ENCODE measurements at regions not wholly inside any gene's neighbourhood (a gene's known extent, or its start where the extent isn't known, plus 50 kb on each side); places are given as distances from the start of the nearest gene placed in this dataset.
"Not testable (repeated sequence)": the region's sequence is repeated elsewhere in the genome, so short reads cannot be mapped to it uniquely, and the experiment has no call there.

DNA sequence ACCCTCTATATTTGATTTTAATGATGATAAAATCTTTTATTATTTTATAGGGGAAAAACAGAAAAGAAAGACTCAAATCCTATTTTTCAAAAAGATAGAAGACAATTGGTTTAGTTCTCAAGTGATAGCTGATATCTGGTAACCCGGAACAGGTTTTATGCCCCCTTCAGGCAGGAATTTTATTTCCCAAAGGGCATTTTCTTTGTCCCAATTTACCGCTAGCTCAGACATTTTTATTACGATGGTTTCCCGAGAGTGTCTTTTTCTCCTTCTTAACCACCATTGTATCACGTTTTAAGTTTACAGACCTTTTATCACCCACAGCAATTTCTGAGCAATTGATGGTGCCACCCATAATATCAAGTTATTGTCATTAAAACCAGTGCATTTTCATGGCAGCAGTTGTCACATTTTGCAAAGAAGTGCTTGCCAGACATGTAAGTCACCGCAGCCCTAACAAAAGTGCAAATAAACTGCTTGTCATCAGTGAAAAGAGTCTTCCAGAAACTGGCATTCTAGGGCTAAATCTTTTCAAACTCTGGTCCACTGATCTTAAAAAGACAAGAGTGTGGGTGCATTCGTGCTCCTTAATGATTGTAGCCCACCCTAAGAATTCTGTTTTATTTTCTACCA is 204.8 kb upstream of the VCX start:
- no peak for DNase-seq (ENCODE audit: low read depth in 2 of 2)

DNA sequence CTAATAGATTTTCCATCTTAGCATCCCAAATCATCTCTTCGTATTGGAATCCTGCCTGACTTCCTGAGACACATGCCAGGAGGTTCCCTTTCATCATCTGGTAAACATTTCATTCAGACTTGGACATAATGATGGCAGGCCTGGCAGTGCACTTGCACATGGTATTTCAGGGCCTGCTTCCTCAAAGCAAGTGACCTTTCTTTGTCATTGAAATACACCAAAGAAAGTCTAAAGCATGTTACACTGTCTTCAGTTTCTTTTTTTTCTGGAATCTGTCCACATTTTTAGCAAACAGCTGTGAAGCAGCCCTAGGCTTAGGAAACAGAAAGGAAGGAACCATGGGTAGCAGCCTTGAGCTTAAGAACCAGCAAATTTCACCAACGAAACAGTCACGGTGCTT is 205.9 kb upstream of the VCX start:
- DNase-seq (ENCODE audit: low read depth in 2 of 2), result no peak

DNA sequence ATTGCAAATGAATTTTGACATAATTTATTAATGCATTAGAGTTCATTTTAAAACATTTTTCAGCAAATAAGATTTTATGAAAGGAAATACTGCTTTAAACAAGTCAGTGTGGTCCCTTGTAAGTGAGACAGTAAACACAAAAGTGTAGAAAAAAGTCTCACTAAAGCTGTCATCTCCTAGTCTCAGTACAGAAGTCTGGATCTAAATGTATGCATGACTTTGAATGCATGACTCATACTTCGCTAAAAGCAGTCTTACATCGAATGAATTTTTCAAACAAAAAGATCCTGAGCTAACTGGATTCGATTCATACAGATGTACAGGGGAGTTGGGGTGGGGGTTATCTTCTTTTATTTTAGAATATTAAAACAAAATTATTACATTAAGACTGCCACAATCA is 207.4 kb upstream of the VCX start:
- no peak for DNase-seq (ENCODE audit: low read depth in 2 of 2)

DNA sequence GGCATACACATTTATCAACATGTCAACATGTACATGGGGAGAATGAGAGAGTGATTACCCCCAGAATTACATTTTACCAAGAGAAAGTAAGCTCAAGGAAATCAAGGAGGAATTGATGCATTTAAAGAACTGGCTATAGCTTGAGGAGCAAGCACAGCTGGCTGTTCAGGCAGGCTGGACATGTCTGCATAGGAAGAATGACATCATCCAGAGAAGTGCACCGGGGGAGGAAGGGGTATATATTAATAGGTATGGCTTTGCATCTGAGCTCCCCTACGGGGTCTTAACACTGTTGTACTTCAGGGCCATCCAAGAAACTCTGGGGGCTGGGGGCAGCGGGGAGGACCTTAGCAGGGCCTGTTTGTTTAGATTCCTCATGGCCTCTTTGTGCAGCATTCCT is 222.4 kb upstream of the VCX start:
- DNase-seq (ENCODE audit: low read depth in 2 of 2), result no peak

DNA sequence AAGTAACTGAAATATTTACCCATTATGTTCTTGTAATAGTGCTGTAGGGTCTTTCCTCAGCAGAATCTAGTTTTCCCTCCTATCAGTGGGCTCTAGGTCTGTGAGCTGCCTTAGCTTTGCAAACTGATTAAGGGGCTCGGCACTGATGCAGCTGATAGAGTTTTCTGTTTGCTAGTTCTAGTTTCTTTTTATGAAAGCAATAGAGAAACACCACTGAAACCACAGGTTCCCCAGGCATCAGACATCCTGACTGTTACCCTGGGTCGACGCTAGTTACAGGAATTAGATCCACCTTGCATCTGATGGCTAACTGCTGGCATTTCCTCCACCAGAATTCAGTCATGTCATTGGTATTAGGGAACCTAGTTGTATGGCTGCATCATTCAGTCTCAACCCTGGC is 225.0 kb upstream of the VCX start:
- no peak for DNase-seq (ENCODE audit: low read depth in 2 of 2)

DNA sequence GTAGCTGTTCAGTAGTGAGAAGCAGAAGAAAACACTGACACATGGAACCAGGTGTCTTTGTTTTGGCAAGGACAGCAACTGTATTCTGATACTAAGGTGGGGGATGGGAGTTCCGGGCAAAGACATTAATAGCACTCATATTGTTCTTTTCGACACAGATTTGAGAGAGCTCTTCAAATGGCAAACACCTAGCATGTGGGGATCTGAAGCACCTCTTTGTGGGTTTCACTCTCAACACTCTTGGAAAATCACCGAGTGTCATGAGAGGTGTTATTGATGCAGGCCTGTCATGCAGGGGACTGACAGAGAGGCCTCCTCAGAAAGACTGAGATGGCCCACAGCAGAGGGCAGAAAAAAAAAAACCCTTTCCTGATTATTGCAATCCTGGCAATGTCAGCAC is 228.4 kb upstream of the VCX start:
- no peak for DNase-seq (ENCODE audit: low read depth in 2 of 2)

DNA sequence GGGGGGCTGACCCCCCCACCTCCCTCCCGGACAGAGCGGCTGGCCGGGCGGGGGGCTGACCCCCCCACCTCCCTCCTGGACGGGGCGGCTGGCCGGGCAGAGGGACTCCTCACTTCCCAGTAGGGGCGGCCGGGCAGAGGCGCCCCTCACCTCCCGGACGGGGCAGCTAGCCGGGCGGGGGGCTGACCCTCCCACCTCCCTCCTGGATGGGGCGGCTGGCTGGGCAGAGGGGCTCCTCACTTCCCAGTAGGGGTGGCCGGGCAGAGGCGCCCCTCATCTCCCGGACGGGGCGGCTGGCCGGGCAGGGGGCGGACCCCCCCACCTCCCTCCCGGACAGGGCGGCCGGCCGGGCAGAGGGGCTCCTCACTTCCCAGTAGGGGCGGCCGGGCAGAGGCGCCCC is 234.3 kb upstream of the VCX start:
- not testable (repeated sequence) for DNase-seq (ENCODE audit: low read depth in 2 of 2)

DNA sequence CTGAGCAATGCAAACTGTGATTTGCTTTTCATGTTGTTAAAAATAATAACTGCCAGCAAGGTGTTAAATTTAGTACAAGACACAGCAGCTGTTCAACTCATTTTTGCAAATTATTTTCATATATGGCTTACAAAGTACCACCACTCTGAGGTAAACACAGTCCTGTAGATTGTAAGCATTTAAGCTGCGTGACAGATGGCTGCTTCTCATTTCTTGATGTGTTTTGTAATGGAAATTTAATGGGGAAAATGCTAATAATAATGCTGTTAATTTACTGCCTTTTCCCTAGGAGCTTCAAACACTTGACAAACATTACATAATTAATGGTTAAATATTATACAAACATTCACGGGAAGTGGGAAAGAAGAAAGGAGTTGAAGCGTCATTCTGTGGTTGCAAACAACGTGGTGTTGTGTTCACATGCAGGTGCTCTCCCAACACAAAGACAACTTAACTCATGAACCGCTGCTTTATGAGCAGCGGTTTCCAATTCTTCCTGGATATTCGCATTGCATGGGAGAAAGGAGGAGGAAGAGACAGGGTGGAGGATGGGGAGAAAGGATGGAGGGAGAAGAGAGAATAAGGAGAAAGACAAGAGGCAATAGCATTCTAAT is 236.8 kb upstream of the VCX start:
- DNase-seq (ENCODE audit: low read depth in 2 of 2), result no peak

DNA sequence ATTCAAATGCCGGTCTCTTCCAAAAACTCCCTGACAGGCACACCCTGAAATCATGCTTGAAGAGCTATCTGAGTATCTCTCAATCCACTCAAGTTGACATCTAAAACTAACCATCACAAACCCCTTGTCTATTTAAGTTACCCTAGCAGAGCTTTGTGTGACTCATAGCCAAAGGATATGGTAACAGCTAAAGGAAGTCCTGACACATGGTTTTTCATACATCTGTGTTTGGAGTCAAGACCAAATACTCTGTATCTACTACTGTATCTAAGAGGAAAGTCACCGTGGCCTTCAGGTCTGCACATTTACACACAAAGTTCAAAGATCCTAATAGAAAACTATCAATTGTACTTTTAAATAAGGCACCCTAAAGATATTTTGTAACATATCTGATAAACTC is 239.6 kb upstream of the VCX start:
- no peak for DNase-seq (ENCODE audit: low read depth in 2 of 2)

DNA sequence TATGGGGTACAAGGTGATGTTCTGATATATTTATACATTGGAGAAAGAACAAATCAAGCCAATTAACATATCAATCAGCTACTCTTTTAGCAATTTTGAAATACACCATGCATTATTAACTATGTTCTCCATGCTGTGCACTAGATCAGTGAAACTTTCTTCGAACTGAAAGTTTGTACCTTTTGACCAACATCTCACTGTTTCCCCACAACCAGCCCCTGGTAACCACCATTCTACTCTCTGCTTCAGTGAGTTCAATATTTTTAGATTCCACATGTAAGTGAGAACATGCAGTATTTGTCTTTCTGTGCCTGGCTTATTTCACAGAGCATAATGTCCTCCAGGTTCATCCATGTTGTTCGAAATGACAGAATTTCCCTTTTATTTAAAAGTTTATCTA is 246.1 kb upstream of the VCX start:
- DNase-seq (ENCODE audit: low read depth in 2 of 2), result no peak

DNA sequence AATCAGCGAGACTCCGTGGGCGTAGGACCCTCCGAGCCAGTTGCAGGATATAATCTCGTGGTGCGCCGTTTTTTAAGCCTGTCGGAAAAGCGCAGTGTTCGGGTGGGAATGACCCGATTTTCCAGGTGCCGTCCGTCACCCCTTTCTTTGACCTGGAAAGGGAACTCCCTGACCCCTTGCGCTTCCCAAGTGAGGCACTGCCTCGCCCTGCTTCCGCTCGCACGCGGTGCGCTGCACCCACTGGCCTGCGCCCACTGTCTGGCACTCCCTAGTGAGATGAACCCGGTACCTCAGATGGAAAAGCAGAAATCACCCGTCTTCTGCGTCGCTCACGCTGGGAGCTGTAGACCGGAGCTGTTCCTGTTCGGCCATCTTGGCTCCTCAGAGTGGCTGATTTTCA is 249.6 kb upstream of the VCX start:
- not testable (repeated sequence) for DNase-seq (ENCODE audit: low read depth in 2 of 2)

DNA sequence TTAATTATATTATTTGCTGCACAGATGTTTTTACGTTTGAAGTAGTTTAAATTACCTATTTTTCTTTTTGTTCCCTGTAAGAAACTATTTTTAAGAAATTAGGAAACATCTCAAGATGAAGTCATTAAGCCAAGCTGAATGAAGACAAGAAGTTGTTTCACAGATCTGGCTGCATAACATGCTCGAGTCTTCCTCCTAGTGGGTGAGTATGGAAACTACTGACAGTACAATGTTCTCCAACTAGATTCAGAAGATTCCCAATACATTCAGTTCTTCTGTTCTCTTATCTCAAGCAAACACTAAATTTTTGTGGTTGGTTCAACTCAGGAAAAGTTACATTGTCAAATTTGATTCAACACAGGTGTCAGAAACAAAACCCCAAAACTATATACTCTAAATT is 256.8 kb upstream of the VCX start:
- DNase-seq (ENCODE audit: low read depth in 2 of 2), result peak in 1 of 2 experiments; percentile 8

DNA sequence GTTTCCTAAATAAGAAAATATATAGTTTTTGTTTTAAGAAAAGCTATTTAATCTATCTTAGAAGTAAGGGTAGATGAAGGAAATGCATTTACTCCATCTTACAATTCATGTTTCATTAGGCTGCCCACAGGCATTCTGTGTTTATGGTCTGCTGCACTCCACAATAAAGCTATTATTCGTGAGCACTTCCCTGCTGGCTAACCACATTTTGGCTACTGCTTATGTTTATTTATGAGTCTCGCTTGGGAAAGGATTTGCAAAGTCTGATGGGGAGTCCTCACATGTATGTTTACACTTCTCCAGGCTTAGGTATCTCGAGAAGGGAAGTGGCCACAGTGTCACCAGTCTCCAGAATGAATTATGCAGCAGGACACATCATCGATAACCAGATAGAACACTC is 260.8 kb upstream of the VCX start:
- DNase-seq (ENCODE audit: low read depth in 2 of 2), result no peak

DNA sequence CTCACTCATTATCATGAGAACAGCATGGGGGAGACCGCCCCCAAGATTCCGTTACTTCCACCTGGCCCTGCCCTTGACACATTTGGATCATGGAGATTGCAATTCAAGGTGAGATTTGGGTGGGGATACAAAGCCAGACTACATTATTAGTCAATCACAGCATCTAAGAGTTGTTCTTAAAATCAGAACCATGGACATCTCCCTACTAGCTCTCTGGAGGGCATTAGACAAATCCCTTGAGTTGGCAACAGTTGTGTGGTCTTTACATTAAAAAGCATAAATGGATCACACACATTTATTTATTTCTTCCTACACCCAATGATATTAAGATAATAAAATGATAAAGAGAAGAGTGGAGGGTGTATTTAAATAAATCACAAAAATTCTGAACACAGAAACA is 262.8 kb upstream of the VCX start:
- DNase-seq (ENCODE audit: low read depth in 2 of 2), result no peak

DNA sequence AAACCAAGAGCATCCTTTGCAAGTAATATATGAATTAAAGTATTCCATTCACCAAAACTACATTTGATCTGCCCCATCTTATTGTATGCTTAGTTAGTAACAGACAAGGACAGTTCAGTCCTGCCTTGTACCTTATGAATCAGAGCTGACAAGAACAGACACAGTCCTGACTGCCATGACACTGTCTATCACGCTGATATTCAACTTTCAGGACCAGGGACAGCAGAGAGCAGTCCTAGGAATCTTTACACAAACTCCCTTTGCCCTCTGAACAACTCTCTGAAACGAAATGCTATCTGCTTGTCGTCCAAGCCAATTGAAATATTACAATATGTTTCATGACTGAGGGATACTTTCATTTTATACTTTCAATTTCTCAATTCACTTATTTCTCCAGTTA is 268.6 kb upstream of the VCX start:
- no peak for DNase-seq (ENCODE audit: low read depth in 2 of 2)

DNA sequence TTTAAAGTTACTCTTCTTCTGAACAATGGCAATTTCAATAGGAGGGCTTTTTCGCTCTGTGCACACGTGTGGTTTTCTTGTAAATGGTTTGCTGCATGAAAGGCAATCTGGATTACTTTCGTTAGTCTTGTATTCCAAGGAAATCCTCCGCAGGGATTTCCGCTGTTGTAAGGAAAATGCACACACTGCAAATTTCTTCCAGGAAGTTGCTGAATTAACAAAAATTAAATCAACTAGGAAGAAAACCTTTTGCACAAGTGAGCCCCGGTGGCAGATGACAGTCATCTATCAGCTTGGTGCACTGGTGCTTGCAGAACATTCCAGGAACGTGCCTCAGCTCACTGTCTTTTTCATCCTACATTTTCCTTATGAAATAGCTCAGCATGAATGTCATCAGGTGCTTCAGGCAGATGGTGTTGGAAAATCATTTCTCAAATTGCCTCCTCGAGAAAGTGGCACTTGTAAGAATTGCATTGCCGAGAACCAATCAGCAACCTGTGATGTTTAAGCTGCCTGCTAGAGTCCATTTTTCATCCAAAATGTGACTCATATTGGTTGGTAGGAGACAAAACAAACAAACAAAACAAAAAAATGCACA is 272.4 kb upstream of the VCX start:
- DNase-seq (ENCODE audit: low read depth in 2 of 2), result no peak

DNA sequence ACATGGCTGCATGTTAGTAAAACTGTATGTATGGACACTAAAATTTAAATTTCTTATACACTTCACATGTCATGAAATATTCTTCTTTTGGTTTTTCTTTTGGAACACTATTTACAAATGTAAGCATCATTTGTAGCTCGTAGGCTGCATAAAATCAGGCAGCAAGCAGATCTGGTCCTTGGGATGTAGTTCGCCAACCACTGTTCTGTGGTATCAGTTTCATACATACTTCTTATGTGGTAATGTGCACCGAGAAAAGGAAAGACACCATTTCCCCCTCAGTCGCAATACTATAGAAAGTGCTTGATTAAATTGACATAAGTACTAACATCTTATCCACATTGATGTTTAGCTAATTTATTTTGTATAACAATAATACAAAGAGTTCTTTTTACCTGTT is 274.4 kb upstream of the VCX start:
- DNase-seq (ENCODE audit: low read depth in 2 of 2), result no peak

DNA sequence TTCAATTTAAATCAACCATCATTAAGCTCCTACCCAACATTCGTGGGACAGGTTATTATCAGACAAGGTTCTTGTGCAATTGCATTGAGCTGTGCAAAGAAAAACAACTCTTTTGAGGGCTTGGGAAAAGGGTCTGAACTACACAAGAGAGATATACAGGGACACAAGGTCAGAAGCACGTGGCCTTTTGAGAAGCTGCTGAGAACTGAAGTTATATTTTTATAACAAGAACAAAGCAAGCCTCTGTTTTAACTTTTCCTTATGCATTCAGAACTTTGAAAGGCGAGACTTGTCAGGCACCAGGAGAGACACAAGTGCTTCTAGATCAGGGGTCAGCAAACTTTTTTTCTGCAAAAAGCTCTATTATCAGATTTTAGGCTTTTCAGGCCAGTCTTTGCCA is 274.8 kb upstream of the VCX start:
- DNase-seq (ENCODE audit: low read depth in 2 of 2), result no peak

DNA sequence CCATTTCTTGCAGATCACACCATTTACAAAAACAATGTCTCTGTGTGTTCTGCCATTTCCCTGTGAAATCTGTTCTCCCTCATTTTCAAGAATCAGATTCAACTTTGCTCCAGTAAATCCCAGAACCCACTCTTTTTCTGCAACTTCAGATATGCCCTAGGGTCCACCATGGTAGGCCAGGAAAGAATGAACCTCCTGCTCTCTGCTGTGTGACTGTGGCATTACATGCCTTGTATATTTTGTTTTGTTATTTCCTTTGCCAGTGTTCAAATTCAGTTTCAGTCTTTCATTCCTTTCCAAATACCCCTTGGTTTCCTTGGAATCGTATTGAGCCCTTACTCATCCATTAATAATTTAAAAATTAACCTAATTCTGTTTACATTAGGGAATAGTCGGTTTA is 290.2 kb upstream of the VCX start:
- no peak for DNase-seq (ENCODE audit: low read depth in 2 of 2)

DNA sequence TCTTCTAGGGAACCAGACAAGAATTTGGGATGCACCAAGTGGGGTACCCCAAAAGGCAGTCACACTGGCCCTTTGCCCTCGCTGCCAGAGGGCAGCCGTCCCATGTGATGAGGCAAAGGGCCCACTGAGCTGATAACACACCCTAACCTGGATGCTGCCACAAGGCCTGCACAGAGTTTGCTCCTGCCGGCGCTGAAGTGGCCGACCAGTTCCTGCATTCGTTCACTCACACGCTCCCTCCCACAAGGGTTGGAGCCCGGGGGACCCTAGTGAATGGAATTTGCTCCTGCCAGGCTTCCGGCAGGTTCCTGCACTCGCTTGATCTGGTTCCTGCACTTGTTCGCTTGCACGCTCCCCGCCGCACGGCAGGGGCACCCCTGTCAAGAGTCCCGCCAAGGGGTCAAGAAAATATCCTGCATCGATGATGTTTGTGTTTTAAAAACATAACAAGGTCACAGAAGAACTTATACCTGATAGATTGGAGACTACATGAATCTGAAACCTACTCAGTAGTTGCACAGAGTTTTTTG is 296.4 kb upstream of the VCX start:
- no peak for DNase-seq (ENCODE audit: low read depth in 2 of 2)

DNA sequence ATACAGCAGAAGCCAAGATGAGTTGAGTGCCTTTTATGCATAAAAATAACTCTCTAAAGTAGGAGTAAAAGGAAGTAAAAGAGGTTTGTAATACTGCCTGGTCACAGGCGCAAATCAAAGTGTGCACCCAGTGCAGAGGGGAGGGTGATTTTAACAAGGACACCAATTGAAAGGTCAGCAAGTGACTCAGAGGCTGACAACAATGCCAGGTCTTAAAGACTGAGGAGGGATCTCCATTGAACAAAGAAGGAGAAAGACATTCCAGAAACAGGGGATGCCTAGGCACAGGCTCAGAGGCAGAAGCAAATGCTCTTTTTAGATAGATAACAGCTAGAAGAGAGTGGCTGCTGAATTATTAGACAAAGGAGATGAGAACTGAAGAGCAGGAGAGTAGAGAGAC is 297.4 kb upstream of the VCX start:
- no peak for DNase-seq (ENCODE audit: low read depth in 2 of 2)

DNA sequence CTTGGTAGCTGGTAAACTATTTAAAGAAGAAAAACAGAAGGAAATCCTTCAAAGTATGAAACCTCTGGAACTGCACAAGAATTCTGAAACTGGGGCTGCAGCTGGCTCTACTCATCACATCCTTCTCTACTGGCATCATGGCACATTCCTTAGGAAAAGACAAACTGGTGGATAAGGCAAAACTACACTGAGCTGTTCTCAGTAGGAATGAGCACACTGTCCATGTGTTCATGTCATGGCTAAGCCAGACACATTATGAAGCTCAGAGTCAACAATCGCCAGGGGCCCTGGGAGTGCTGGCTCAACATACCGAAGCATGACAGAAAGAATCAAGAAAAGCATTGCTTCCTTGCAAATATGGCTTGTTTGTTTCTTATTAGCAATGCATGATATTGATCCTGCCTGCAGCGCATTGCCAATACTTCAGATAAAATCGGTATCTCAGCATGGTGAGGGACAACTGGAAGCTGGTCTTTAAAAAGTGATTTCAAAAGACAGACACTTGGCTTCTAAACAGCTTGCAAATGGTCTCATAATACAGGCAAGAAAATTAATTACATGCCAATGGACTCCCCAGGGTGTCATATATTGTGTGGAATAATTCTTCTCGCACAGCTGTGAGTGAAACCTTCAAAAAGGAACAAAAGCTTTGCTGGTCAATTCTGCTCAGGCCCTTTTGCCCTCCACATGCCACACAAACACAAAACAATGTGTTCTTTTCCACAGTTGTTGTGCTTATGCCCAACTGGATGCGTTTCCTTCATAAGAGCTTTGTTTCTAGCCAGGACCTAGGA is 300.2 kb upstream of the VCX start:
- DNase-seq (ENCODE audit: low read depth in 2 of 2), result no peak

DNA sequence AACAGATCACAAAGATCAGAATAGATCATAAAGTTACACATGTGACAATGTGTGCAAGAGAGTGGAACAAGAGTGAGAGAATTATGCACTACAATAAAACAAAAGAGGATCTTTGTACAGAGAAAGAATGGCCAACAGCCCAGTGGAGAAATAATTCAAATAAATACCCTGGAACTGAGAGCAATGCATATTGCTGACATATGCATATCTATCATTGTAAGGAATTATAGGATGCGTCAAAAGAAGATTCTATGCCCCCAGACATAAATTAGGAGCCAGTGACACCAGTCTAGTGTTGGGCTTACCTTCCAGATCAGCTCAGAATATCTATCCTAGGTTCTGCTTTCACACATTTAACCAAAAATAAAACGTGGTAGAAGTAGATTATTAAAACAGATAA is 320.1 kb upstream of the VCX start:
- no peak for DNase-seq (ENCODE audit: low read depth in 2 of 2)

Measured in fibroblast of skin of left quadriceps (primary cell).